NCI-H82 (cell line): ENCODE measurements at regions not wholly inside any gene's neighbourhood (a gene's known extent, or its start where the extent isn't known, plus 50 kb on each side); places are given as distances from the start of the nearest gene placed in this dataset.

Source experiments
- DNase-seq: peaks from one replicate; lab custom pipeline; 2025; lab: John Stamatoyannopoulos, UW

- DNase-seq = no peak
Observed at GRCh38 chr2:129793431-129793902, 186.0 kb upstream of the RAB6C start.

DNA sequence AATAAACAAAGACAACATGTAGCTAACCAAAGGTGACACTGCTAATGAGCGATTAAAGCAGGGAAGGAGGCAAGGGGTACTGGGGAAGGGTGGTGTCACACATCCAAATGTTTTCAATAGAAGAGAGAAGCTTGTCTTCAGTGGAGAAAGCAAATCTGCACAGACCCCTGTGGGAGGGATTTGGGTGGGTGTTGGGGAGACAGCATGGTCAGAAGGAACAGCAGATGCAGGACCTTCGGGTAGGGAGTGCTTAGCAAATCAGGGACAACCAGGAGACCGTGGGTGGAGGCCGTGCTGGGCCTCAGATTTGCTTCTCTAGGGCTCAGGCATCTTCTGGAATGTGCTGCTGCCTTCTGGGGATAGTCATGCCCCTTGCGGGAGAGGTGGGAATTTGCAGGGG, 185.3 kb upstream of the RAB6C start:
- DNase-seq = no peak

- no peak for DNase-seq
Observed at GRCh38 chr2:129794540-129794939, 184.9 kb upstream of the RAB6C start.

DNA sequence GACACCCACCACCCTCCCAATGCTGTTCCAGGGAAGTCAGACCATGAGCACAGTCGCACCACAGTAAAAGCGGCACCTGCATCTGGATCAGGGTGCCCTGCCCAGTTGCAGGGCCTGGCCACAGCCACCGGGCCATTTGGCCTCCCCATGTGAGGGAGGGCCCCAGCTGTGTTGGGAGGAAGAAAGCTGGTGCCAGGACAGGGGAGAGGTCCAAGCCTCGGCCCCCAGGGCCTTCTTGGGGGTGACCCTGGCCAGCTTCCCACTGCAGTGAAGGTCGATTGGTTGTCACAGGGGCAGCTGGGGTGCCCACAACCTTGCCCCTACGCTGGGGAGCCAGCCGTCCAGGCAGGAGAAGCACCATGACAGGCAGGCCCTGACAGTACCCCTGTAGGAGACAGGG, 183.2 kb upstream of the RAB6C start:
- no peak for DNase-seq

DNA sequence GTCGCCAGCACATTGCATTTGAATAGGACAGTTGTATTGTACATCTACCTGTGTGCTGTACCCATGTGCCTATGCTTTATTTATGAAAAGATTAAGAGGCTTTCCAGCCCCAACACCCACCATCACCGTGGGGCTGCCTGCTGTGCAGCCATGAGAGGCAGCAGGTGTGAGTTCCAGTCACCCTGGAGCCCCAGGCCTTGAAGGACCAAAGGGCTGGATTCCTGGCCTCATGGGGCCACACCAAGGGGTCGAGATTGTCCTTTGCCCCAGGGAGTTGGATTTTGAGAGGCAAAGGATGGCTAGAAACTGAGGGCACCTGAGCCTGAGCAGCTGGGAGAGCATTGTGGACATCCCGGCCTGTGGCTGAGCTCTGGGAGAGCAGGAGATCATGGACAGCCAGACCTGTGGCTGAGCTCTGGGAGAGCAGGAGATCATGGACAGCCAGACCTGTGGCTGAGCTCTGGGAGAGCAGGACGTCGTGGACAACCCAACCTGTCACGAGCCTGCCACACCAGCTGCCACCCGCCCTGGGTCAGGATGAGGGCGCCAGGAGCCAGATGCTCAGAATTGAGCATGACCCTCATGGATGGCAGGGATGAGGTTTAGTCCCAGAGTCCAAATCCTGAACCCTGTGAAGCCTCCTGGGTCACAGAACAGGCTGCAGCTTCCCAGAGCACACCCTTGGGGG, 182.5 kb upstream of the RAB6C start:
- no peak for DNase-seq

DNA sequence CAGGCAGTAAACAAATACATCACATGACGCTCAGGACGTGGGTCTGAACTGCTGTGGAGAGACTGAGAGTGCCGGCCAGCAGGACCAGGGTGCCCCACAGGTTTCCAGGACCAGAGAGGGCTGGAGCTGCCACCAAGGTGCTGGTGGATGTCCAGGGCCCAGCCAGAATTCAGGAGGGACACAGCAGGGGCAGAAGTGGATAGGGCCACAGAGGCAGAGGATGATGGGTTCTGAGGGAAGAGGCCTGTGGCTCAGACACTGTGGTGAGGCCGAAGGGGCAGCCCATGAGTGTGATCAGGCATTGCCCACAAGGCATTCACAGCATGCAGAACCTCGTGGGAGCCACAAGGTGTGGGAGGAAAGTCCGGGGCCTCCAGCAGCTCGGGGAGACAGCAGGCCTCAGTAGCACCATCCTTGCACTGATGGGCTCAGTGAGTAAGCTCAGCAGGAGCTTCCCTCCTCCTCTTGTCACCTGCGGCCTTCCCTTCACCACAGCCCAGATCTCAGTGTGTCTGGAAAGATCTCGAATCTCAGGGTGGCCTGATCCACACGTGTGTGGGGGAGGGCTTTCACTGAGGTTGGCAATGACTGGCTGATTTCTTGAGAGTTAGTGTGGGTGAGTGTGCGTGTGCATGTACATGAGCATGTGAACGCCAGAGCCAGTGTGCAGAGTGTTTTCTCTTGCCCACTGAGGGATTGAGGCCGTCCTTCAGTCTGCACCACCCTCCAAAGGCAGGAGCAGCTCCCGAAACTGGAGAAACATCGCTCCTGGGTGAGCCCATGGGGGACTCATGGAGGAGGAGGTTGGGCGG, 181.8 kb upstream of the RAB6C start:
- DNase-seq = no peak

DNA sequence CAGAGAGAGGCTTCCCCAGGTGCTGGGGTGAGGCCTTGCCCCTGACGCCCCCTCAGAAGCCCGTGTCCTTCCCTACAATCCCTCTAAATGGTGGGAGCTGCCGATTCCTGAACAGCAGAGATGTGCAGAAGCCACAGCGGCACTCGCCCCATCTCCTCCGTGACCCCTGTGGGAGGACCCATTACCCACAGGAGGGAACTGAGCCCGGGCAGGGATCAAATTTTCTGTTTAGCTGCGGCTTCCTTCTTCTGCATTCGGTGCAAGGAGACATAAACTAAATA, 181.2 kb upstream of the RAB6C start:
- DNase-seq = no peak

DNA sequence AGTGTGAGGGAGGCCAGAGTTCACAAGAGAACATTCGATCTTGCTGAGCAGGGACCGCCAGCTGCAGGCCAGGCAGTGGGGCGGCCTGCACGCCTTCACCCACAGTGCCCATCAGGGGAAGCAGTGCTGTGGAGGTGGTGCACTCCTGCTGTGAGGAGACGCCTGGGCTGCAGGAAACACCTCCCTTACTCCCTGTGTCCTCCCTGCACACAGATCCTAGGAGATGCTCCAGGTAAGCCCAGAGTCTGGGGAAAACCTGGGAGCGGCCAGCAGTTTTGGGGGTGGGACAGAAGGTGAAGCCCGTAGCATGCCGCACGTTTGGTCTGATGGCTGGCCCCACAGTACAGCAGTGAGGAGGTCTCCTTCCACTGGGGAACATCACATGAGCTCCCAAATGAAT, 180.8 kb upstream of the RAB6C start:
- no peak for DNase-seq

DNA sequence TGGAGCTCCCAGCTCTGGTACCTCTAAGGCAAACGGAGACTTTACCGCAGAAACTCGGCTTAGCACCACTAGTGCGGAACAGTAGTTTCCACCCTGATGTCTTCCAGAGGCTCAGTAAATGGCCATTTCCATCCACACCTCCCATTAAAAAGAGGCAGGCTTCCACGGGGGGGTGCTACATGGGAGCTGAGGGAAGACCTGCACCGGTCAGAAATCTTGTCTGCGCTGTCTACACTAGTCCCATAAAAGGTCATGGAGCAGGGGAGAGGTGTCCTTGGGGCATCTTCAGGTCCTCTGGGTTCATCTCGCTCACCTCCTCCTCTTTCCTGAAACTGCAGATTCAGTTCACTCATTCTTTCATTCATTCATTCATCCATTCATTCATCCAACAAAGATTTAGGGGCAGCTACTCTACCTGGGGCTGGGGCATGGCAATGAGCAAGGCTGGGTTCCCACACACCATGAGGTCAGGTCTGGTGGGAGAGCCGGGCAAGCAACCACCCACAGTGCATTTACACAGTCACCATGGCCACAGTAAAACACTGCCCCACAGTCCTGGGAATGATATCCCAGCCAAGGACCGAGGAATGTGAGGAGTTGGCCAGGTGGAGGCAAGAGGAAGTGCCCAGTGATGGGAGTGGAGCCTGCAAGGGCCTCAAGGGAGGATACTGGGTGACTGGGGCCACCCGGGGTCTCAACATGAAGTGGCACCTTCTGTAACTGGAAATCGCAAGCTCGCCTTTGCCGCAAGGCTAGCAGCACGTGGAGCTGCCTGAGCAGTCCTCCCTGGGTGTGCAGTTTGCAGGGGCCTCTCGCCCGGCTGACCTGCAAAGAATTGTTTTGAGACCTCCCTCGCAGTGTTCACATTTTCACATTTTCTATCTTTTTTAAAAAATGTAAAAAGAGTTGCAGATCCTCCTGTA, 180.2 kb upstream of the RAB6C start:
- DNase-seq = no peak

DNA sequence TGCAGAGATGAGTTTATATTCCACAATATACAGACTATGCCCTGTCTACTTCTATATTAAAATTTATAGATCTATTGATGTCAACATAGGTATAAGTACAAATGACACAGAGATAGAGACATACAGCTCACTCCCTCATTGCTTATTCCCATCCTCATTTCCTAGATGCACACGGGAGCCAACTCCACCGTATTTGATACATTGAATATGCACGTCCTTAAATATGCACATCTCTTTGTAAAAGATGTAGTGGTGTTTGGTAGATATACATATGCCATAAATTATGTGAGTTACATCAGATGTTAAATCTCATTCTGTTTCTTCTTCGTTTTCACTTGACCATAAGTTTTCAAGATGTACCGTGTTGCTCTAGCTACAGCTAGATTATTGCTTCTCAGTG, 179.2 kb upstream of the RAB6C start:
- DNase-seq = no peak

GRCh38 chr2:129800686-129801085, 178.8 kb upstream of the RAB6C start:
- no peak for DNase-seq

DNA sequence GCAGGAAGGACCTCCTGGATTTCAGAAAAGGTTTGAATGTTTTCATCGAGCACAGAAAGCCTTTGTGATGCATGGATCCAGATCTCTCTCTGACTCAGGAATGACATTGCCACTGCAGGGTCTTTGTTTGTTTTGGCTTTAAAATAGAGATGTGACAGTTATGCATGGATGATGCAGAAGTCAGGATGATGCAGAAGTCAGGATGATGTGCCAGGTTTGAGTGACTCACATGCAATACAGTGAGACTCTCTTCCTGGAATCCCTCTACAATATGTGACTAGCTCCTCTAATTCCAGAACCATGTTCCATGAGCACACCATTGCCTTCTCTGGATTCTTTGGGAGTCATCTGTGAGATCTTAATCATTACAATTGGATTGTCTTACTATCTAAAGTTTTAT, 177.9 kb upstream of the RAB6C start:
- no peak for DNase-seq

DNA sequence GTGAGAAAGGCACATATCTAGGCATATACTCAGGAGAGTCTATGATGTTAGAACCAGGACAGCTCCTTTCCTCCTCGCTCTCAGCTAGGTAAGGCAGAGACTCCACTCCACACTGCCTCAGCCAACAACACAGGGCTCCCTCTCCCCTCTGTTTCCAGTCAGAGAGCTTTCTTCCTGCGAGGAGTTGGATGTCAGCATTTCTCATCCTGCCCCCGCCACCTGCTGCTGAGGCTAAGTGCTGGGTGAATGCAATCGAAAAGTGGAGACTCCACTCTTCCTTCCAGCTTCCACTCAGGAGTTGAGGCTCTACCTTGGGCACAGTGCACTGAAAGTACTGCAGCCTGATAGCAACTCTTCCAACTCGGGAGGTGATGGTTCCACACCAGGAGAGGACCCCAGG, 177.2 kb upstream of the RAB6C start:
- DNase-seq = no peak

DNA sequence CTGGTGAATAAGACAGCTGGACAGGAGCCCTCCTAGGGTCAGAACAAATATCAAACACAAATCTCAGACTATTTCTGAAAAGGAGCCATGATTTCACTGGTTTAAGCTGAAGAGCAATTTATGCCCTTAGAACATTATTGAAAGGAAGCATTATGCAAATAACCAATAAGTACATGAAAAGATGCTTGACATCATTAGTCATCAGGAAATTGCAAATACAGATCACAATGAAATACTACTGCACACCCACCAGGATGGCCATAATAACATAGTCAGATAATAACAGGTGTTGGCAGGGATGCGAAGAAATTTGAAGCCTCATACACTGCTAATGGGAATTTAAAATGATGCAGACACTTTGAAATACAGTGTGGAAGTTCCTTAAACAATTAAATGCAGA, 176.4 kb upstream of the RAB6C start:
- DNase-seq = no peak

DNA sequence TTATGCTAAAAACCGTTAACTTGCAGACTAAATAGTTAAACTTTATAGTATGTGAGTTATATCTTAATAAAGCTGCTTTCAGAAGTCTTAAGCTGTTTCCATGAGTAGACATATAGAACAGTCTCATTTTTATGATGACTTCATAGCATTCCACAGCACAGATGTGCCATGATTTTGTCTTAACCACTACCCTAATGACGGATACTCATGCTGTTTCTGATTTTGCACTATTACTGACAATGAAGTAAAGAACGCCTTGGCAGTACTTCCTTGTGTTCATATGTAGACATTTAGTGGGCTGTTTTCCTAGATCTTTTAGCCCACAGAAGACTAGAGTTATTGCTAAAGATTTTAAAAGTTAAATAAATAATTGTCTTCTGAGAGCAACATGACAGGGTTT, 175.6 kb upstream of the RAB6C start:
- DNase-seq = no peak

DNA sequence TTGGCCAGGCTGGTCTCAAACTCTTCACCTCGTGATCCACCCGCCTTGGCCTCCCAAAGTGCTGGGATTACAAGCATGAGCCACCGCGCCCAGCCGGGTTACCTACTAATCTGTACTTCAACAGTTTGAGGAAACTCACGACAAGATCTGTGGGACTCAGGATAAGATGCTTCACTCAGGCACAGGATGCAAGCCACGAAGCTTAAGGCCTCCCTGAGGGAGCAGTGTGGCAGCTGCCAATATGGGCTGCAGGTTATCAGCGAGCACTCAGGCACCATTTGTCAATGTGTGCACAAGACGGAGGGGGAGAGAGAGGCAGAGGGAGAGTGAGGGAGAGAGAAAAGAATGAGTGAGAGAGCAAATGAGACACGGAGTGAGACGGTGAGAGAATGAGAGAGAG, 173.6 kb upstream of the RAB6C start:
- DNase-seq = peak; percentile 77

DNA sequence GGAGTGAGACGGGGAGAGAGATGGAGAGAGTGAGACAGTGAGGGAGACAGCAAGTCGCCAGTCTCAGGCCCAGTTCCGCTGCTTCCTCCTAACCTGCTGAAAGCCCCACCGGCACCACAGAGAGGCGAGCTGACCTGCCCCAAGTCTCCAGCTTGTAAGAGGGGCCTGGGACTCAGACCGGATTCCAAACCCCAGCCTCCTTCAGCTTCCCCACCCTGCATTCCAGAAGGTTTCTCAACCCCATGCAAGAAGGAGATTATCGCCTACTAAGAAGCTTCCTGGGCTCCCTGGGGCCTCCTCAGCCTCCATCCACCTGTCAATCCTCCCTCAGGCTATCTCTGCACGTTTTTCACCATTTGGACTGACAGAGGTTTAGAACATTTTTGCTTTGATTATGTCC, 173.1 kb upstream of the RAB6C start:
- DNase-seq = peak; percentile 82

DNA sequence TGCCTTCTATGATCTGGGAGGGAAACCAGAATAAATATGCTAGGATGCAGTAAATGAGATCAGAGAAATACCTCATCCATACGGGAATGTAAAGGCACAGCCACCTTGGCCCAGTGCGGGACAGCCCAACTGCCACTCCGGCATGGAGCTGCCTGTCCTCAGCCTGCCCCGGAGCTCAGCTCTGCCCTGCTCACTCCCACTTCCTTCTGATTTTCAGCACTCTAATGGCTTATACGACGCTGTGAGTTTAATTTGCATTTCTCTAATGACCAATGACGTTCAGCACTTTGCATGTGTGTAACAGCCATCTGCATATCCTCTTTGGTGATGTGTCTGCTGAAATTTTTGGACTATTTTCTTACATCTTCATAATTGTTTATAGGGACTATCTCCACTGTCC, 172.5 kb upstream of the RAB6C start:
- DNase-seq = peak; percentile 29

GRCh38 chr2:129807642-129808338, 171.7 kb upstream of the RAB6C start:
- peak; percentile 74 for DNase-seq

DNA sequence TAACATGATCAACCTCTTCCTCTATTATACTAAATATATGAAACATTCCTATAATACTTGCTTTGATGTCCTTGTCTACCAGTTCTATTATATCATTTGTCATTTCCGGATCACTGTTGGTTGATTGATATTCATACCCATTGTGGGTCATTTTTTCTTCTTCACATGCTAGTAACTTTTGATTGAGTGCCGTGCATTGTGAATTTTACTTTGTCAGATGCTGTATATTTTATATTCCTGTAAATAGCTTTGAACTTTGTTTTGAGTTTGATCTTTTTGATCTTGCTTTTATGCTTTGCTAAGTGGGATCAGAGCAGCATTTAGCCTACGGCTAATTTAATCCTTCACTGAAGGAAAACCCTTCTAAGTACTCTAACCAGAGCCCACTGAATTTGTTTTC, 168.9 kb upstream of the RAB6C start:
- peak; percentile 47 for DNase-seq

DNA sequence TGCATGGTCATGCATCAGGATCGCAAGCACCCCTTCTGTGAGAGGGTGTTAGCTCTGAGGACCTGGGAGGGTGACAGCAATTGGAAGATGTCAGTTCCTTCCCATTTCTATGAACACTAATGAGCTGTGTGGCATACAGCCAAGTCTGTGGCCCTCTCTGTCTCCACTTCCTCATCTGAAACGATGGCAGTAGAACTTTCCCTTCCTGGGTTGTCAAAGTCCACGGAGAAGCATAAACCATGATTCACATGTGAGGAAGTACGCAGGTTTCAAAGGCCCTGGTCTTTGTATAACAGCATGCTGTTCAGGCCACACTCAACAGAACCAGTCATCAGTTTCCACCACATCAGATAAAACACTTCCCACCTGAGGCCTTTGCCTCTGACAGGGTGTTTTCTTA, 167.4 kb upstream of the RAB6C start:
- DNase-seq = no peak

- no peak for DNase-seq
Observed at GRCh38 chr2:129812654-129813053, 166.8 kb upstream of the RAB6C start.
